ENCODE measurements at regions not wholly inside any gene's neighbourhood (a gene's known extent, or its start where the extent isn't known, plus 50 kb on each side); places are given as distances from the start of the nearest gene placed in this dataset.
"Not testable (repeated sequence)": the region's sequence is repeated elsewhere in the genome, so short reads cannot be mapped to it uniquely, and the experiment has no call there.

DNA sequence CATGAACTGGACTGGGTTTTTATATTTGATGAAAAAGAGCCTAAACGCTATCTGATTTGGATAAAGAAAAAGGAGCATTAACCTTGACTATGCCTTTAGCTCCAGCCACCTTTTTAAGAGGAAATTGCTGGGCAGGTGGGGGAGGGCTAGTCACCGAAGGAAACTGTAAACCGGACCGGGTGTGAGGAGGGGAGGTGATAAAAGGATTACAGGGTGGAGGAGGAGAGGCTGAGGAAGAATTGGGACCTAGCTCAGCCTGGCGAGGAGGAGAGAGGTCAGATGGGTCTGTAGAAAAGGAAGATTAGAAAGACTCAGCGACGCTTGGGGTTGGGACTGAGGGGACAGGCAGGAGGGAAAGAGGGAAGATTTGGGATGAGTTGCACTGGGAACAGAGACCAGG, 118.4 kb downstream of the PCDH10 start:
- H2BK5ac ChIP-seq (ENCODE audit: low read depth, low read length, poor library complexity, severe bottlenecking); H3K4me2 ChIP-seq (ENCODE audit: low read depth, low read length); dilution Hi-C loops (cut with HindIII; ENCODE audit: low sequenced_read_pairs, unreplicated experiment); BruUV-seq (replicated peaks); H4K5ac ChIP-seq (ENCODE audit: low read depth, low read length); H2BK120ac ChIP-seq (ENCODE audit: low read depth, low read length); H3K9me1 ChIP-seq (ENCODE audit: insufficient read depth, low read length); DNase-seq; H3K4ac ChIP-seq (ENCODE audit: low read depth, low read length); H2BK15ac ChIP-seq (ENCODE audit: low read depth, low read length); H2BK20ac ChIP-seq (ENCODE audit: low read depth, low read length); CTCF ChIA-PET; H4K20me1 ChIP-seq (ENCODE audit: insufficient read depth, low read length); POLR2A ChIA-PET (ENCODE audit: unreplicated experiment); H4K8ac ChIP-seq (ENCODE audit: low read depth in 2 of 2, low read length in 2 of 2); H3K9ac ChIP-seq (ENCODE audit: low read depth, low read length); H4K91ac ChIP-seq (ENCODE audit: insufficient read depth, low read depth, low read length); H3K4me1 ChIP-seq (ENCODE audit: control insufficient read depth, insufficient read depth, low read length); H3K18ac ChIP-seq (ENCODE audit: low read depth, low read length); H3K27me3 ChIP-seq (ENCODE audit: control insufficient read depth, insufficient read depth, low read length); ATAC-seq (ENCODE audit: low read depth); H2AK9ac ChIP-seq (replicated peaks; ENCODE audit: low read depth, low read length, poor library complexity); H3K27ac ChIP-seq (ENCODE audit: insufficient read depth, low read length); H2AFZ ChIP-seq (replicated peaks; ENCODE audit: low read length, poor library complexity); H2AK5ac ChIP-seq (ENCODE audit: low read depth, low read length); H3K56ac ChIP-seq (ENCODE audit: extremely low read depth, insufficient read depth, low read length); intact Hi-C loops (cut with micrococcal nuclease); H3K14ac ChIP-seq (replicated peaks; ENCODE audit: low read depth, low read length); H3K4me3 ChIP-seq (ENCODE audit: insufficient read depth, low read depth, low read length); H3K36me3 ChIP-seq (ENCODE audit: control insufficient read depth, insufficient read depth, low read length); H3K23ac ChIP-seq (ENCODE audit: low read depth, low read length); H3K9me3 ChIP-seq (ENCODE audit: control insufficient read depth, insufficient read depth, low read length); H3K79me1 ChIP-seq (ENCODE audit: low read depth in 1 of 2, low read length in 2 of 2); in situ Hi-C loops (cut with MboI; ENCODE audit: low sequenced_read_pairs): not testable (repeated sequence)
- 90% methylated on average over 2 of the region's 7 CpGs; no CpG with 5 or more reads in 1 of the 2 experiments for WGBS, 2 experiments (ENCODE audit: extremely low coverage in 2 of 2, insufficient read length in 1 of 2)

DNA sequence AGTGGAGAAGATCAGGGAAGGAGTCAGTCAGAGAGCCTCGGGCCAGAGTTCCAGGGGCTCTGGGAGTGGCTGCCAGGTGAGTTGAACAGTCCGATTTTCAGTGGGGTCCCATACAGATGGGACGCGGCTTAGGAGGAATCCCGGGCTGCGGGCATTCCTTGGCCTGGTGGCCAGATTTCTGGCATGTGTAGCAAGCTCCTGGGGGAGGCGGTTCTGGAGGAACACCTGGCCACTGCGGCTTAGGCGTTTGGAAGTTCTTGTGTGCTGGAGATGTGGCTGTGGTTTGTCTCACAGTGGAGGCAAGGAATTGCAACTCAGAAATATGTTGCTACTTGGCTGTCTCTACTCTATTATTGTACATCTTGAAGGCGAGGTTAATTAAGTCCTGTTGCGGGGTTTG, 117.9 kb downstream of the PCDH10 start:
- DNase-seq; H3K18ac ChIP-seq (ENCODE audit: low read depth, low read length); H4K8ac ChIP-seq (ENCODE audit: low read depth in 2 of 2, low read length in 2 of 2); H2AK5ac ChIP-seq (ENCODE audit: low read depth, low read length); H3K9ac ChIP-seq (ENCODE audit: low read depth, low read length); CTCF ChIA-PET; in situ Hi-C loops (cut with MboI; ENCODE audit: low sequenced_read_pairs); H4K5ac ChIP-seq (ENCODE audit: low read depth, low read length); H2BK15ac ChIP-seq (ENCODE audit: low read depth, low read length); H4K91ac ChIP-seq (ENCODE audit: insufficient read depth, low read depth, low read length); H2BK5ac ChIP-seq (ENCODE audit: low read depth, low read length, poor library complexity, severe bottlenecking); H3K4me3 ChIP-seq (ENCODE audit: insufficient read depth, low read depth, low read length); intact Hi-C loops (cut with micrococcal nuclease); H2AK9ac ChIP-seq (replicated peaks; ENCODE audit: low read depth, low read length, poor library complexity); H3K79me1 ChIP-seq (ENCODE audit: low read depth in 1 of 2, low read length in 2 of 2); H2BK120ac ChIP-seq (ENCODE audit: low read depth, low read length); H3K4me2 ChIP-seq (ENCODE audit: low read depth, low read length); H2BK20ac ChIP-seq (ENCODE audit: low read depth, low read length); ATAC-seq (ENCODE audit: low read depth); H3K23ac ChIP-seq (ENCODE audit: low read depth, low read length); H2AFZ ChIP-seq (replicated peaks; ENCODE audit: low read length, poor library complexity); H3K27me3 ChIP-seq (ENCODE audit: control insufficient read depth, insufficient read depth, low read length); dilution Hi-C loops (cut with HindIII; ENCODE audit: low sequenced_read_pairs, unreplicated experiment); H3K9me1 ChIP-seq (ENCODE audit: insufficient read depth, low read length); BruUV-seq (replicated peaks); POLR2A ChIA-PET (ENCODE audit: unreplicated experiment); H3K14ac ChIP-seq (replicated peaks; ENCODE audit: low read depth, low read length); H3K36me3 ChIP-seq (ENCODE audit: control insufficient read depth, insufficient read depth, low read length); H3K56ac ChIP-seq (ENCODE audit: extremely low read depth, insufficient read depth, low read length); H3K27ac ChIP-seq (ENCODE audit: insufficient read depth, low read length); H3K4me1 ChIP-seq (ENCODE audit: control insufficient read depth, insufficient read depth, low read length); H3K9me3 ChIP-seq (ENCODE audit: control insufficient read depth, insufficient read depth, low read length); H4K20me1 ChIP-seq (ENCODE audit: insufficient read depth, low read length); H3K4ac ChIP-seq (ENCODE audit: low read depth, low read length): not testable (repeated sequence)
- no CpG with 5 or more reads among the region's 11 CpGs for WGBS, 2 experiments (ENCODE audit: extremely low coverage in 2 of 2, insufficient read length in 1 of 2)

Data from IMR-90 (cell line).